Smooth muscle cell (in vitro differentiated cells): ENCODE measurements at regions not wholly inside any gene's neighbourhood (a gene's known extent, or its start where the extent isn't known, plus 50 kb on each side); places are given as distances from the start of the nearest gene placed in this dataset. TPM values are rescaled to one million over a fixed set of nuclear protein-coding genes. Genes with fewer than 3 reads are reported as not detected.

Source experiments
- DNase-seq: peaks from one replicate; lab custom pipeline; 2025; ENCODE audit not compliant: unreplicated experiment; lab: John Stamatoyannopoulos, UW
- H2AFZ ChIP-seq: fragments of 200-600 bp; sonication (generic); 2 replicates; pipeline ENCODE4 v1.6.0; 2016; ENCODE audit warnings: antibody characterized with exemption, low read depth, mild to moderate bottlenecking
- H3F3A ChIP-seq: fragments of 200-600 bp; sonication (generic); 2 replicates; pipeline ENCODE4 v1.6.0; 2017; ENCODE audit warnings: antibody characterized with exemption, low read depth
- H3K27ac ChIP-seq: fragments of 200-600 bp; sonication (generic); 2 replicates; pipeline ENCODE4 v1.5.1; 2016; ENCODE audit warnings: low read depth, mild to moderate bottlenecking
- H3K27me3 ChIP-seq: fragments of 200-600 bp; sonication (generic); 2 replicates; pipeline ENCODE4 v1.6.1; 2016; ENCODE audit warnings: low read depth, mild to moderate bottlenecking
- H3K36me3 ChIP-seq: fragments of 200-600 bp; sonication (generic); 2 replicates; pipeline ENCODE4 v1.5.1; 2016; ENCODE audit warnings: low read depth
- H3K4me1 ChIP-seq: fragments of 200-600 bp; sonication (generic); 2 replicates; pipeline ENCODE4 v1.5.1; 2016; ENCODE audit warnings: low read depth
- H3K4me2 ChIP-seq: fragments of 200-600 bp; sonication (generic); 2 replicates; pipeline ENCODE4 v1.6.0; 2016; ENCODE audit warnings: mild to moderate bottlenecking
- H3K4me3 ChIP-seq: fragments of 200-600 bp; sonication (generic); 2 replicates; pipeline ENCODE4 v1.5.1; 2016; ENCODE audit warnings: mild to moderate bottlenecking
- H3K79me2 ChIP-seq: fragments of 200-600 bp; sonication (generic); 2 replicates; pipeline ENCODE4 v1.6.0; 2016; ENCODE audit warnings: low read depth, mild to moderate bottlenecking
- H3K9ac ChIP-seq: fragments of 200-600 bp; sonication (generic); 2 replicates; pipeline ENCODE4 v1.6.0; 2016; ENCODE audit warnings: low read depth
- H3K9me3 ChIP-seq: fragments of 200-600 bp; sonication (generic); replicated peaks from 2 replicates; pipeline ENCODE4 v1.5.1; 2016; ENCODE audit warnings: low read depth
- H4K20me1 ChIP-seq: fragments of 200-600 bp; sonication (generic); 2 replicates; pipeline ENCODE4 v1.6.0; 2016; ENCODE audit warnings: low read depth
- CTCF ChIP-seq: fragments of 200-600 bp; sonication (generic); IDR thresholded peaks from 2 replicates; pipeline ENCODE4 v1.5.1; 2017; ENCODE audit warnings: borderline replicate concordance, mild to moderate bottlenecking, antibody characterized with exemption; ENCODE audit not compliant: insufficient read depth, poor library complexity, severe bottlenecking
- small RNA-seq: library from RNA; depleted of rRNA; stranded (forward); fragments of <200 nt; gene quantifications from one replicate; pipeline ENCODE3, GENCODE V24; 2014

- no peaks in the 10 kb centered on the region for H3K79me2 ChIP-seq
- H3K4me2 ChIP-seq: no peak overlapping the region
- H3K9me3 ChIP-seq: no peaks in the 10 kb centered on the region
- no peaks in the 10 kb centered on the region for H3K4me1 ChIP-seq
- no peak overlapping the region for H3K9ac ChIP-seq
- no peaks in the 10 kb centered on the region for H3K27me3 ChIP-seq
- no peaks in the 10 kb centered on the region for H4K20me1 ChIP-seq
- H3K27ac ChIP-seq: no peak overlapping the region
- DNase-seq: no peak
- TF ChIP-seq CTCF: no peak
- H3K36me3 ChIP-seq: no peaks in the 10 kb centered on the region
- H3K4me3 ChIP-seq: no peak overlapping the region
- no peak overlapping the region for H2AFZ ChIP-seq
- H3F3A ChIP-seq: no peaks in the 10 kb centered on the region
Observed at GRCh38 chr12:14315501-14315900, 50.0 kb upstream of the ATF7IP start.

Small RNAs in the stretch of these regions (small RNA-seq; reads per million reads assigned to genes)
- gene AC092470.1 (not detected), gene AC135001.1 (not detected), gene MRPS18CP4 (not detected), gene RNU6-491P (not detected)
